GM21367 (cell line): ENCODE measurements at regions not wholly inside any gene's neighbourhood (a gene's known extent, or its start where the extent isn't known, plus 50 kb on each side); places are given as distances from the start of the nearest gene placed in this dataset.
"Not testable (repeated sequence)": the region's sequence is repeated elsewhere in the genome, so short reads cannot be mapped to it uniquely, and the experiment has no call there.

Experiments used
- ATAC-seq: cut with Tn5 transposase; IDR thresholded peaks from one replicate; pipeline ENCODE4 v1.9.1; 2021; ENCODE audit not compliant: unreplicated experiment

GRCh38 chr13:83151308-83151660 is 731.0 kb downstream of the SLITRK1 start:
- no peak for ATAC-seq

GRCh38 chr13:83150616-83151307 is 731.5 kb downstream of the SLITRK1 start:
- no peak for ATAC-seq

- ATAC-seq = no peak
Observed at GRCh38 chr13:83136660-83137059, 745.6 kb downstream of the SLITRK1 start.

- no peak for ATAC-seq
Observed at GRCh38 chr13:83125791-83126190, 756.5 kb downstream of the SLITRK1 start.

- ATAC-seq = no peak
Observed at GRCh38 chr13:83121896-83122295, 760.4 kb downstream of the SLITRK1 start.

GRCh38 chr13:83117046-83117445 is 765.2 kb downstream of the SLITRK1 start:
- ATAC-seq = no peak

- ATAC-seq = not testable (repeated sequence)
Observed at GRCh38 chr13:83101574-83102247, 780.6 kb downstream of the SLITRK1 start.

GRCh38 chr13:83100237-83100636 is 782.0 kb downstream of the SLITRK1 start:
- no peak for ATAC-seq

GRCh38 chr13:83088858-83089257 is 793.4 kb downstream of the SLITRK1 start:
- no peak for ATAC-seq

- no peak for ATAC-seq
Observed at GRCh38 chr13:83086948-83087347, 795.3 kb downstream of the SLITRK1 start.

GRCh38 chr13:83086088-83086487 is 796.2 kb downstream of the SLITRK1 start:
- ATAC-seq = no peak

- ATAC-seq = no peak
Observed at GRCh38 chr13:83085186-83085900, 796.9 kb downstream of the SLITRK1 start.

- no peak for ATAC-seq
Observed at GRCh38 chr13:83077499-83077898, 804.8 kb downstream of the SLITRK1 start.

- not testable (repeated sequence) for ATAC-seq
Observed at GRCh38 chr13:83073930-83074329, 808.3 kb downstream of the SLITRK1 start.

- ATAC-seq = no peak
Observed at GRCh38 chr13:83065108-83065507, 817.2 kb downstream of the SLITRK1 start.

- no peak for ATAC-seq
Observed at GRCh38 chr13:83057119-83057518, 825.2 kb downstream of the SLITRK1 start.

- no peak for ATAC-seq
Observed at GRCh38 chr13:83056269-83056668, 826.0 kb downstream of the SLITRK1 start.

- ATAC-seq = no peak
Observed at GRCh38 chr13:83048419-83048818, 833.9 kb downstream of the SLITRK1 start.

GRCh38 chr13:83024955-83025594 is 857.2 kb downstream of the SLITRK1 start:
- ATAC-seq = no peak

GRCh38 chr13:83024232-83024631 is 858.0 kb downstream of the SLITRK1 start:
- no peak for ATAC-seq

- ATAC-seq = no peak
Observed at GRCh38 chr13:83019986-83020385, 862.3 kb downstream of the SLITRK1 start.

GRCh38 chr13:83009987-83010386 is 872.3 kb downstream of the SLITRK1 start:
- no peak for ATAC-seq
